Naive thymus-derived CD4-positive, alpha-beta T cell (primary cell): ENCODE measurements at regions not wholly inside any gene's neighbourhood (a gene's known extent, or its start where the extent isn't known, plus 50 kb on each side); places are given as distances from the start of the nearest gene placed in this dataset.

Source experiments
- ATAC-seq: fragments of 150-1000 bp; cut with Tn5 transposase; 2 replicates; pipeline ENCODE4 v1.10.0; 2021; ENCODE audit warnings: mild to moderate bottlenecking, moderate library complexity
- CTCF ChIA-PET: fragments of 350-600 bp; sonication (Branson Sonifier 250); formaldehyde crosslinking; loops from one replicate; lab custom pipeline; 2021; ENCODE audit warnings: antibody characterized with exemption; lab: Charles Lee
- POLR2A ChIA-PET: fragments of 350-600 bp; sonication (Branson Sonifier 250); formaldehyde crosslinking; loops from one replicate; lab custom pipeline; 2021; ENCODE audit warnings: antibody characterized with exemption, inconsistent platforms; lab: Charles Lee
- DNase-seq, 9 donors: peaks; one replicate each; pipeline versions ENCODE4 v3.0.0 to v3.0.0-alpha.2; 2020 to 2022; ENCODE audit warnings: mixed read lengths in 1 of 9
- H3K27ac ChIP-seq: one replicate; pipeline ENCODE4 v1.7.0; 2013; ENCODE audit warnings: mild to moderate bottlenecking, low read depth, low read length, moderate library complexity
- H3K27me3 ChIP-seq, 2 donors: one replicate each; pipeline ENCODE4 v1.7.0; 2013; ENCODE audit warnings: low read length in 2 of 2, mild to moderate bottlenecking in 2 of 2, moderate library complexity in 2 of 2; ENCODE audit not compliant: control insufficient read depth in 2 of 2, insufficient read depth in 2 of 2
- H3K36me3 ChIP-seq, 3 experiments: 1 replicate in 2 of 3; 2 replicates in 1 of 3; pipeline ENCODE4 v1.7.0; 2013; ENCODE audit warnings: low read length in 3 of 3, mild to moderate bottlenecking in 3 of 3, moderate library complexity in 1 of 3; ENCODE audit not compliant: insufficient read depth in 3 of 3, control insufficient read depth in 2 of 3
- H3K4me1 ChIP-seq, 2 donors: one replicate each; pipeline ENCODE4 v1.7.0; 2013; ENCODE audit warnings: low read length in 2 of 2, mild to moderate bottlenecking in 2 of 2, moderate library complexity in 1 of 2; ENCODE audit not compliant: control insufficient read depth in 2 of 2, insufficient read depth in 2 of 2
- H3K4me3 ChIP-seq: 2 replicates; pipeline ENCODE4 v1.7.0; 2013; ENCODE audit warnings: mild to moderate bottlenecking, low read length
- H3K9me3 ChIP-seq, 3 experiments: 1 replicate in 2 of 3; 2 replicates in 1 of 3; pipeline ENCODE4 v1.7.0; 2013; ENCODE audit warnings: low read length in 3 of 3; ENCODE audit not compliant: control insufficient read depth in 2 of 3
- H3K27ac Mint-ChIP-seq, 9 donors: one replicate each; pipeline ENCODE4 v1.8.0; 2020 to 2022; ENCODE audit warnings: mixed read lengths in 9 of 9, mild to moderate bottlenecking in 8 of 9, moderate library complexity in 5 of 9, inconsistent platforms in 2 of 9
- H3K27me3 Mint-ChIP-seq, 5 donors: one replicate each; pipeline ENCODE4 v1.8.0; 2021 to 2022; ENCODE audit warnings: mixed read lengths in 5 of 5, mild to moderate bottlenecking in 1 of 5
- H3K36me3 Mint-ChIP-seq, 5 donors: one replicate each; pipeline ENCODE4 v1.8.0; 2020 to 2022; ENCODE audit warnings: mixed read lengths in 5 of 5, mild to moderate bottlenecking in 3 of 5, inconsistent platforms in 1 of 5
- H3K4me1 Mint-ChIP-seq, 7 donors: one replicate each; pipeline ENCODE4 v1.8.0; 2020 to 2022; ENCODE audit warnings: mixed read lengths in 7 of 7, mild to moderate bottlenecking in 3 of 7, inconsistent platforms in 1 of 7
- H3K4me3 Mint-ChIP-seq, 10 donors: one replicate each; pipeline ENCODE4 v1.8.0; 2020 to 2022; ENCODE audit warnings: mild to moderate bottlenecking in 10 of 10, mixed read lengths in 10 of 10, moderate library complexity in 6 of 10, inconsistent platforms in 2 of 10
- H3K9me3 Mint-ChIP-seq, 11 donors: one replicate each; pipeline ENCODE4 v1.8.0; 2020 to 2022; ENCODE audit warnings: mixed read lengths in 11 of 11, mild to moderate bottlenecking in 4 of 11, inconsistent platforms in 1 of 11, moderate library complexity in 1 of 11
- intact Hi-C, 2 donors: fragments of 100-400 bp; cut with micrococcal nuclease; formaldehyde crosslinking; loops; one replicate each; pipeline ENCODE4 v1.15.1; 2023

- H3K9me3 ChIP-seq = no peaks in the 10 kb centered on the region
- ATAC-seq (no peak), DNase-seq (no peak)
- Mint-ChIP-seq H3K27ac (no peak overlapping the region), H3K4me1 (no peaks in the 10 kb centered on the region), H3K9me3 (peaks cover 0 to 7% (median 1%) of the 10 kb centered on the region in 11 donors), H3K36me3 (no peaks in the 10 kb centered on the region), H3K4me3 (no peak overlapping the region), H3K27me3 (no peaks in the 10 kb centered on the region)
- no peak overlapping the region for H3K27ac ChIP-seq
- ChIA-PET CTCF (no interaction called here), POLR2A (no interaction called here)
- H3K27me3 ChIP-seq = no peaks in the 10 kb centered on the region
- H3K4me1 ChIP-seq = no peaks in the 10 kb centered on the region
- H3K36me3 ChIP-seq = no peaks in the 10 kb centered on the region
- intact Hi-C loops = no loop called here
- no peak overlapping the region for H3K4me3 ChIP-seq
Observed at GRCh38 chr2:124967325-124967724, 942.2 kb downstream of the CNTNAP5 start.

DNA sequence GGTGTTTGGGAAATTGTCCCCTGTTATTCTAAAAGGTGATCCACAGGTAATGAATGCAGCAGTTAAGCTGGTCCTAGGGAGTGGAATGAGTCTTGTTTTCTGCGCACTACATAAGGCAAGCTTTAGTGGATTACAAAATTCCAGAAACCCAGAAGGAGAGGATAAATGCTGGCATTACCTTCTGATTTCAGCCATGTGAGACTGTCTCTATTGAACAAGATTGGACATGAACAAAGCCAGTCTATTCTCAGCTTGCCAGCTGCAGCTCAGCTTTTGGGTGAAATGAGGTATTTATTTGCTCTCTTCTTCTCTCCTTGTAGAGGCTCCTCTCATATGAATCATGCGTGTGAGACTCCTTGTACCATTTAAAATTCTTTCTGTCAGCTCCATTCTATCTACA, 944.9 kb downstream of the CNTNAP5 start:
- Mint-ChIP-seq H3K27ac (no peak overlapping the region), H3K4me1 (no peaks in the 10 kb centered on the region), H3K9me3 (peaks cover 0 to 7% (median 1%) of the 10 kb centered on the region in 11 donors), H3K27me3 (no peaks in the 10 kb centered on the region), H3K4me3 (no peak overlapping the region), H3K36me3 (no peaks in the 10 kb centered on the region)
- Histone ChIP-seq H3K27ac (no peak overlapping the region), H3K9me3 (no peaks in the 10 kb centered on the region), H3K4me3 (no peak overlapping the region), H3K36me3 (no peaks in the 10 kb centered on the region), H3K4me1 (no peaks in the 10 kb centered on the region), H3K27me3 (no peaks in the 10 kb centered on the region)
- ChIA-PET CTCF (no interaction called here), POLR2A (no interaction called here)
- DNase-seq = no peak
- ATAC-seq = no peak
- intact Hi-C loops = no loop called here

DNA sequence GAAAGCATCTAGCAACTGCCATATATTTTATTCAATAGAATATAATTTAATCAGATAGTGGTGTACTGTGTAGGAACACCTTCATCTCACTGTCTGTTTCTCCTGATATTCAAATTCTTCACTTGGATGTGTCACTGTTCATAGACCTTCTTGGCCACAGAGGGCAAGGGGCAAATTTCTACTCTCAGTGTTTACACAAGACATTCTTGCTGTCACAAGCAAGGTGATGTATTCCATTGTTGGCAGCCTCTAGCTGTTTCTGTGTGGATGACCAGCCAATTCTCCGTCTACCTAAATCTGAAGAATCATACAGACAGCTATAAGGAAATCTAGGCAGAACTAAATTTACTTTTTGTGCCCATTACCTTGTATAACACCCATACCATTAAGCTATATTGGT, 948.3 kb downstream of the CNTNAP5 start:
- H3K27ac Mint-ChIP-seq = no peak overlapping the region
- Histone ChIP-seq H3K36me3 (no peaks in the 10 kb centered on the region), H3K27ac (no peak overlapping the region), H3K4me3 (no peak overlapping the region), H3K27me3 (no peaks in the 10 kb centered on the region), H3K4me1 (no peaks in the 10 kb centered on the region), H3K9me3 (no peaks in the 10 kb centered on the region)
- POLR2A ChIA-PET = no interaction called here
- H3K9me3 Mint-ChIP-seq = peaks cover 0 to 10% (median 0%) of the 10 kb centered on the region in 11 donors
- no peaks in the 10 kb centered on the region for H3K27me3 Mint-ChIP-seq
- ATAC-seq (no peak), DNase-seq (no peak)
- H3K4me3 Mint-ChIP-seq = no peak overlapping the region
- intact Hi-C loops = no loop called here
- CTCF ChIA-PET = no interaction called here
- H3K4me1 Mint-ChIP-seq = no peaks in the 10 kb centered on the region
- no peaks in the 10 kb centered on the region for H3K36me3 Mint-ChIP-seq

DNA sequence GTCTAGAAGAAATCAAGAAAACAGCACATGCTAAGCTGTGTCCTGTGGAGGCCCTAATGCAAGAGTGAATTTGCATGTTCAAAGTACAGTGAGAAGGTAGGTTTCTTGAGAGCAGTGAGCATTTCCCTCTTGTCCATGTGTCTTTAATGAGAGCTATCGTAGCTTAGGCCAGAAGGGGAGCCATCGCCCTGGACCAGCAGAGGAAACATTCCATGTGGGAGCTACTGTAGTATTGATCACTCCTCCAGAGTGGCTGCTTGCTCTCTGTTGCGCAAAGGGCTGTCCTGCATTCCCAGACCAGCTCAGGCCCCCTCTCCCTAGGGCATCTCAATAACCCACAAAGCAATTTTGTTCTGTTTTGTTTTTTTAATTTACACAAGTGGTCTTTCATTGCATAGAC, 950.1 kb downstream of the CNTNAP5 start:
- no peak overlapping the region for H3K4me3 Mint-ChIP-seq
- ATAC-seq = no peak
- H3K4me1 ChIP-seq = no peaks in the 10 kb centered on the region

GRCh38 chr2:124975648-124976047, 950.6 kb downstream of the CNTNAP5 start:
- H3K36me3 Mint-ChIP-seq = no peaks in the 10 kb centered on the region

More for the DNA sequence above, 950.1 kb downstream of the CNTNAP5 start:
- H3K9me3 ChIP-seq = no peaks in the 10 kb centered on the region
- no peaks in the 10 kb centered on the region for H3K36me3 Mint-ChIP-seq
- H3K9me3 Mint-ChIP-seq = peaks cover 0 to 12% (median 0%) of the 10 kb centered on the region in 11 donors
- intact Hi-C loops = no loop called here
- no peaks in the 10 kb centered on the region for H3K36me3 ChIP-seq
- no peak for DNase-seq
- ChIA-PET CTCF (no interaction called here), POLR2A (no interaction called here)
- H3K4me1 Mint-ChIP-seq = no peaks in the 10 kb centered on the region
- H3K27ac ChIP-seq = no peak overlapping the region
- no peak overlapping the region for H3K27ac Mint-ChIP-seq
- no peaks in the 10 kb centered on the region for H3K27me3 Mint-ChIP-seq
- no peaks in the 10 kb centered on the region for H3K27me3 ChIP-seq
- H3K4me3 ChIP-seq = no peak overlapping the region

GRCh38 chr2:124978597-124978996, 953.5 kb downstream of the CNTNAP5 start:
- POLR2A ChIA-PET = no interaction called here
- no peak for DNase-seq
- Mint-ChIP-seq H3K4me1 (no peaks in the 10 kb centered on the region), H3K27ac (no peak overlapping the region), H3K27me3 (no peaks in the 10 kb centered on the region), H3K36me3 (no peaks in the 10 kb centered on the region), H3K4me3 (no peak overlapping the region), H3K9me3 (peaks cover 0 to 11% (median 0%) of the 10 kb centered on the region in 11 donors)
- CTCF ChIA-PET = no interaction called here
- no peak overlapping the region for H3K27ac ChIP-seq
- ATAC-seq = no peak
- H3K4me1 ChIP-seq = no peaks in the 10 kb centered on the region
- no peaks in the 10 kb centered on the region for H3K9me3 ChIP-seq
- H3K4me3 ChIP-seq = no peak overlapping the region
- H3K36me3 ChIP-seq = no peaks in the 10 kb centered on the region
- intact Hi-C loops = no loop called here
- no peaks in the 10 kb centered on the region for H3K27me3 ChIP-seq

More at GRCh38 chr2:124975648-124976047, 950.6 kb downstream of the CNTNAP5 start:
- Histone ChIP-seq H3K36me3 (no peaks in the 10 kb centered on the region), H3K27ac (no peak overlapping the region), H3K4me3 (no peak overlapping the region), H3K4me1 (no peaks in the 10 kb centered on the region), H3K27me3 (no peaks in the 10 kb centered on the region), H3K9me3 (no peaks in the 10 kb centered on the region)
- CTCF ChIA-PET = no interaction called here
- POLR2A ChIA-PET = no interaction called here
- Mint-ChIP-seq H3K9me3 (peaks cover 0 to 12% (median 0%) of the 10 kb centered on the region in 11 donors), H3K4me1 (no peaks in the 10 kb centered on the region), H3K4me3 (no peak overlapping the region), H3K27ac (no peak overlapping the region), H3K27me3 (no peaks in the 10 kb centered on the region)
- ATAC-seq (no peak), DNase-seq (no peak)
- intact Hi-C loops = no loop called here

GRCh38 chr2:124983595-124983994, 958.5 kb downstream of the CNTNAP5 start:
- intact Hi-C loops = no loop called here
- no peak overlapping the region for H3K27ac Mint-ChIP-seq
- ChIA-PET POLR2A (no interaction called here), CTCF (no interaction called here)
- H3K4me1 ChIP-seq = no peaks in the 10 kb centered on the region
- H3K27ac ChIP-seq = no peak overlapping the region
- no peaks in the 10 kb centered on the region for H3K9me3 ChIP-seq
- H3K4me1 Mint-ChIP-seq = no peaks in the 10 kb centered on the region
- H3K4me3 ChIP-seq = no peak overlapping the region
- no peaks in the 10 kb centered on the region for H3K36me3 ChIP-seq
- no peaks in the 10 kb centered on the region for H3K27me3 ChIP-seq
- no peaks in the 10 kb centered on the region for H3K27me3 Mint-ChIP-seq
- no peaks in the 10 kb centered on the region for H3K36me3 Mint-ChIP-seq
- ATAC-seq (no peak), DNase-seq (no peak)
- H3K4me3 Mint-ChIP-seq = no peak overlapping the region
- H3K9me3 Mint-ChIP-seq = peaks cover 0 to 12% (median 5%) of the 10 kb centered on the region in 11 donors
